K562 (cell line): ENCODE measurements at regions not wholly inside any gene's neighbourhood (a gene's known extent, or its start where the extent isn't known, plus 50 kb on each side); places are given as distances from the start of the nearest gene placed in this dataset.

Experiments
- ATAC-seq: fragments of 200-7000 bp; cut with Tn5 transposase; 3 replicates; pipeline ENCODE4 v1.9.1; 2020; ENCODE audit warnings: moderate library complexity
- BruUV-seq: library from RNA; stranded (reverse); fragments of 400-500 nt; replicated peaks from 2 replicates; lab custom pipeline; 2021; lab: Mats Ljungman, UMichigan
- CTCF ChIA-PET: fragments of 300-600 bp; formaldehyde crosslinking; extraction: SDS; loops from one replicate; lab custom pipeline; 2021; ENCODE audit warnings: low intra/inter-chr PET ratio; lab: Yijun Ruan, JAX
- POLR2A ChIA-PET: fragments of 300-600, 350-650 bp; sonication (Branson Sonifier 250); formaldehyde crosslinking; extraction: SDS; loops from one replicate; lab custom pipeline; 2021; ENCODE audit warnings: antibody characterized with exemption, inconsistent platforms; lab: Yijun Ruan, JAX
- DNase-seq, 4 experiments: peaks; one replicate each; pipeline versions ENCODE4 v3.0.0 to v3.0.0-alpha.2; 2011 to 2018; ENCODE audit warnings: low spot score in 3 of 4, mixed read lengths in 3 of 4; ENCODE audit errors: extremely low read depth in 1 of 4
- FAIRE-seq: peaks from 2 replicates; lab custom pipeline; 2011; peaks lifted over from hg19 to GRCh38; lab: Jason Lieb, UNC
- H2AFZ ChIP-seq: 2 replicates; pipeline ENCODE4 v1.6.0; 2011; ENCODE audit warnings: low read depth, low read length, control low read depth, inconsistent platforms
- H3K27ac ChIP-seq: fragments of 200-600 bp; 3 replicates; pipeline ENCODE4 v1.8.0; 2011; ENCODE audit warnings: low read depth, mild to moderate bottlenecking, control low read depth, inconsistent platforms, low read length, moderate library complexity, mixed read lengths; ENCODE audit errors: extremely low read depth
- H3K27me3 ChIP-seq, 2 experiments: fragments of 300-600 bp in 1 of 2; 2 replicates in 1 of 2; 3 replicates in 1 of 2; pipeline versions ENCODE4 v1.6.0 to v1.8.0; 2011; ENCODE audit warnings: inconsistent platforms in 2 of 2, low read length in 2 of 2, mild to moderate bottlenecking in 1 of 2, mixed read lengths in 1 of 2, moderate library complexity in 1 of 2; ENCODE audit not compliant: control insufficient read depth in 2 of 2, insufficient read depth in 2 of 2
- H3K36me3 ChIP-seq: fragments of 300-600 bp; 3 replicates; pipeline ENCODE4 v1.8.0; 2011; ENCODE audit warnings: mild to moderate bottlenecking, low read length, inconsistent platforms; ENCODE audit not compliant: control insufficient read depth, insufficient read depth
- H3K4me1 ChIP-seq, 2 experiments: fragments of 200-600 bp in 1 of 2; replicated peaks in 1 of 2; 2 replicates in 1 of 2; 3 replicates in 1 of 2; pipeline versions ENCODE4 v1.5.1 to v1.8.0; 2011; ENCODE audit warnings: inconsistent platforms in 2 of 2, low read length in 2 of 2, mild to moderate bottlenecking in 1 of 2, mixed read lengths in 1 of 2, moderate library complexity in 1 of 2; ENCODE audit not compliant: control insufficient read depth in 2 of 2, insufficient read depth in 2 of 2
- H3K4me2 ChIP-seq: 2 replicates; pipeline ENCODE4 v1.6.1; 2011; ENCODE audit warnings: low read length, control low read depth, inconsistent platforms, mixed read lengths; ENCODE audit not compliant: insufficient read depth
- H3K4me3 ChIP-seq: fragments of 200-600 bp; sonication (generic), shearing (Covaris generic); 2 replicates; pipeline ENCODE4 v1.5.1; 2016; ENCODE audit warnings: control low read depth, inconsistent platforms
- H3K79me2 ChIP-seq: fragments of 200-600 bp; 3 replicates; pipeline ENCODE4 v1.8.0; 2011; ENCODE audit warnings: low read length, inconsistent platforms; ENCODE audit not compliant: control insufficient read depth, insufficient read depth
- H3K9ac ChIP-seq, 2 experiments: 2 replicates each; pipeline versions ENCODE4 v1.6.0 to v1.6.1; 2011; ENCODE audit warnings: low read depth in 2 of 2, low read length in 2 of 2, control low read depth in 1 of 2, inconsistent platforms in 1 of 2, mild to moderate bottlenecking in 1 of 2, mixed read lengths in 1 of 2; ENCODE audit not compliant: insufficient read depth in 1 of 2
- H3K9me1 ChIP-seq: one replicate; pipeline ENCODE4 v1.6.0; 2011; ENCODE audit warnings: inconsistent platforms, mild to moderate bottlenecking, low read length, moderate library complexity; ENCODE audit not compliant: control insufficient read depth, insufficient read depth
- H3K9me3 ChIP-seq: replicated peaks from 2 replicates; pipeline ENCODE4 v1.5.1; 2011; ENCODE audit warnings: low read depth, low read length, inconsistent platforms; ENCODE audit not compliant: control insufficient read depth, insufficient read depth
- H4K20me1 ChIP-seq: replicated peaks from 2 replicates; pipeline ENCODE4 v1.6.1; 2011; ENCODE audit warnings: low read length, inconsistent platforms, mixed read lengths; ENCODE audit not compliant: control insufficient read depth, insufficient read depth
- ARID1B ChIP-seq: fragments of 450-650 bp; IDR thresholded peaks from 2 replicates; pipeline ENCODE4 v1.6.1; 2016; ENCODE audit warnings: antibody characterized with exemption, mild to moderate bottlenecking, inconsistent platforms
- CBX2 ChIP-seq: fragments of 200-600 bp; sonication (generic); IDR thresholded peaks from one replicate; pipeline ENCODE4 v1.6.1; 2012; ENCODE audit warnings: mild to moderate bottlenecking, low read length, inconsistent platforms; ENCODE audit not compliant: insufficient read depth, poor library complexity, severe bottlenecking
- KLF10 ChIP-seq: fragments of 250-450 bp; sonication (Bioruptor Pico); IDR thresholded peaks from 2 replicates; pipeline ENCODE4 v1.6.1; 2021; ENCODE audit warnings: matching md5 sums
- NCOA2 ChIP-seq, 2 experiments: fragments of 450-650 bp; IDR thresholded peaks; 2 replicates each; pipeline ENCODE4 v1.6.1; 2018; ENCODE audit warnings: mild to moderate bottlenecking in 2 of 2, moderate library complexity in 1 of 2; ENCODE audit not compliant: partially characterized antibody in 2 of 2
- PHTF2 ChIP-seq: fragments of 250-450 bp; sonication (Bioruptor Pico); IDR thresholded peaks from 2 replicates; pipeline ENCODE4 v1.5.0; 2021; ENCODE audit warnings: mild to moderate bottlenecking
- ZBTB8A ChIP-seq: fragments of 450-650 bp; IDR thresholded peaks from 2 replicates; pipeline ENCODE4 v1.6.1; 2018; ENCODE audit warnings: mild to moderate bottlenecking, moderate library complexity; ENCODE audit not compliant: partially characterized antibody
- ZEB2 ChIP-seq: fragments of 450-650 bp; IDR thresholded peaks from 2 replicates; pipeline ENCODE4 v1.6.1; 2016
- ZKSCAN8 ChIP-seq: fragments of 200-800 bp; sonication (Bioruptor generic); IDR thresholded peaks from 2 replicates; pipeline ENCODE4 v1.6.1; 2016; ENCODE audit warnings: missing genetic modification characterization, missing compliant biosample characterization
- ZNF12 ChIP-seq: sonication (generic); formaldehyde crosslinking; IDR thresholded peaks from 2 replicates; pipeline ENCODE4 v1.4.0; 2020; ENCODE audit warnings: mild to moderate bottlenecking, missing genetic modification reagents
- ZNF436 ChIP-seq: fragments of 250-450, 450-650 bp; sonication (Bioruptor Pico); formaldehyde crosslinking; IDR thresholded peaks from 2 replicates; pipeline ENCODE4 v1.7.0; 2020; ENCODE audit warnings: mild to moderate bottlenecking
- ZNF717 ChIP-seq: fragments of 250-450 bp; sonication (Bioruptor Pico); IDR thresholded peaks from 2 replicates; pipeline ENCODE4 v1.5.0; 2021
- ZNF780A ChIP-seq: fragments of 250-450 bp; sonication (Bioruptor Pico); IDR thresholded peaks from 2 replicates; pipeline ENCODE4 v1.5.0; 2021; ENCODE audit warnings: mild to moderate bottlenecking
- WGBS: fragments of 100-300 bp; shearing (Covaris generic); methylation state at CpG from one replicate; pipeline ENCODE4 v1.1.6; 2016; ENCODE audit warnings: low coverage, mixed read lengths; ENCODE audit not compliant: insufficient coverage; ENCODE audit errors: missing lambda C conversion rate; 5-methylcytosine and 5-hydroxymethylcytosine counted together
- in situ Hi-C: fragments of 300-500 bp; cut with MboI; formaldehyde crosslinking; loops from 4 replicates; pipeline ENCODE4 v1.15.0; 2018; ENCODE audit warnings: inconsistent platforms, mixed read lengths
- intact Hi-C: fragments of 100-400 bp; cut with micrococcal nuclease; formaldehyde crosslinking; loops from 2 replicates; pipeline ENCODE4 v1.14.2; 2022
- TF ChIP-seq, protein P1 (sequence below), 2 experiments: fragments of 150-350 bp in 1 of 2; IDR thresholded peaks; 2 replicates each; pipeline ENCODE4 v1.6.1; 2012 to 2016; ENCODE audit warnings: low read depth in 2 of 2, low read length in 2 of 2, mild to moderate bottlenecking in 1 of 2, moderate library complexity in 1 of 2
- TF ChIP-seq, protein P2 (sequence below): fragments of 450-650 bp; formaldehyde crosslinking; IDR thresholded peaks from 2 replicates; pipeline ENCODE4 v1.4.0; 2022; ENCODE audit warnings: mild to moderate bottlenecking, moderate library complexity

DNA sequence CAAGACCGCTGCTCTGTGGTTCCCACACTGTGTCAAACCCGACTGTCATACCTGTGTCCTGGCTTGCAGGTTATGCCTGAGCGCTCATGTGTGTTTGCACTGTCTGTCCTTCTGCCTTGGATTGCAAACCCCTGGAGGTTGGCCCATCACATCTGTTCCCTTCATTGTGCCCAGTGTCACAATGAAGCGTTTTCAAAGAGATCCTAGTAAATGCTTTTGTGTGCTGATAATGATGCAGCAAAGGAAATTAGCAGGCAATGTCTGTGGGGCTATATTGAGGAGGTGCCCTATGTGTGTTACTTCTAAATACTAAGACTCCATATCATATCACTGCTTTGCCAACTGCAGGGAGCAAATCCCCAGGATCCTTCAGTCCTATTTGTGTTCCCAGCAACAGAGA lies 424.4 kb upstream of the NFIA start:
- 2% methylated on average over 4 of the region's 4 CpGs for WGBS
- no TSS peak for BruUV-seq
- TF ChIP-seq KLF10 (CRISPR knock-in tag) (no peak), ZBTB8A (no peak), PHTF2 (CRISPR knock-in tag) (no peak), NCOA2 (IDR thresholded peaks at IDR 0.05; ENCODE audit: partially characterized antibody in 2 of 2) (no peak), ZNF717 (no peak), ZEB2 (no peak)
- H3K9me3 ChIP-seq, result no peaks in the 10 kb centered on the region
- FAIRE-seq (no peak), ATAC-seq (no peak), DNase-seq (no peak)
- ChIA-PET CTCF (no interaction called here), POLR2A (no interaction called here)
- H3K4me1 ChIP-seq, result no peaks in the 10 kb centered on the region
- no peaks in the 10 kb centered on the region; a peak in 1 of 5 replicates for H3K27me3 ChIP-seq
- intact Hi-C loops, result no loop called here
- H3K9ac ChIP-seq, result no peak overlapping the region
- no peak overlapping the region for H3K4me3 ChIP-seq
- no peak overlapping the region for H2AFZ ChIP-seq
- in situ Hi-C loops, result no loop called here
- H3K4me2 ChIP-seq, result no peak overlapping the region
- no peaks in the 10 kb centered on the region for H3K79me2 ChIP-seq
- H3K36me3 ChIP-seq, result no peaks in the 10 kb centered on the region
- H4K20me1 ChIP-seq, result no peaks in the 10 kb centered on the region
- no peaks in the 10 kb centered on the region for H3K9me1 ChIP-seq
- no peak overlapping the region for H3K27ac ChIP-seq

DNA sequence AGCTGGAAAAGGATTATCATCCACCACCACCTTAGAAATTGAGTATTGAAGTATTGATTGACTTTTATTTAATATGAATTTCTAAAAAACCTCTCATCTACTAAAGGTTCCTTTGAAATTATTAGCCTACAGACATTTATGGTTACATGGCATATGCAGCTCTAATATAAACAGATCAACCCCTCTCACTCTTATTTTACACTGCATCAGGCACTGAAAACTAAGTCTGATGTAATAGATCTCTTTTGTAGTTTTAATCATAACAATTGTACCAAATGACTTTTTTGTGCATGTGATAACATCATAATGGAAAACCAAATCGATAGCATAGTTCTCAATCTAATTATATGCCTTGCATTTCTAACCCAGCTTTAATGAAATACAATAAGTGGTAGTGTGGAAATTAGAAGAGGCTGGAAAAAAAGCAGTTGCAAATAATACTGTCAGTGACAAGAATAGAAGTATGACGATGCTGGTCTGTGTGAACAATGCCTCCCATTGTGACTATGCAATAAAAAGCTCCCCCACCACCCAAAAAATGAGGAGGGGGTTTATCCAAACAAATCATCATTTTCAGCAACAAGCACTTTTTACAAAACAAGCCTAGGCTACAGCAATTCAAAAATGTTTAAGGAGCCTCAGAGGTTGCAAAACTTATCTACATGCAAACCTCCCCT lies 426.5 kb upstream of the NFIA start:
- no peaks in the 10 kb centered on the region for H3K79me2 ChIP-seq
- WGBS, result 0% methylated on average over 2 of the region's 2 CpGs
- no peaks in the 10 kb centered on the region for H3K36me3 ChIP-seq
- H3K9me3 ChIP-seq, result no peaks in the 10 kb centered on the region
- no TSS peak for BruUV-seq
- intact Hi-C loops (no loop called here), in situ Hi-C loops (no loop called here)
- no peak overlapping the region for H3K4me3 ChIP-seq
- no peaks in the 10 kb centered on the region for H3K9me1 ChIP-seq
- no peak overlapping the region for H2AFZ ChIP-seq
- no peaks in the 10 kb centered on the region for H4K20me1 ChIP-seq
- TF ChIP-seq ZNF12 (CRISPR knock-in tag) (no peak), ARID1B (no peak), ZKSCAN8 (no peak), ZNF436 (CRISPR knock-in tag) (no peak), CBX2 (no peak), ZNF780A (no peak)
- TF ChIP-seq, protein P1, sequence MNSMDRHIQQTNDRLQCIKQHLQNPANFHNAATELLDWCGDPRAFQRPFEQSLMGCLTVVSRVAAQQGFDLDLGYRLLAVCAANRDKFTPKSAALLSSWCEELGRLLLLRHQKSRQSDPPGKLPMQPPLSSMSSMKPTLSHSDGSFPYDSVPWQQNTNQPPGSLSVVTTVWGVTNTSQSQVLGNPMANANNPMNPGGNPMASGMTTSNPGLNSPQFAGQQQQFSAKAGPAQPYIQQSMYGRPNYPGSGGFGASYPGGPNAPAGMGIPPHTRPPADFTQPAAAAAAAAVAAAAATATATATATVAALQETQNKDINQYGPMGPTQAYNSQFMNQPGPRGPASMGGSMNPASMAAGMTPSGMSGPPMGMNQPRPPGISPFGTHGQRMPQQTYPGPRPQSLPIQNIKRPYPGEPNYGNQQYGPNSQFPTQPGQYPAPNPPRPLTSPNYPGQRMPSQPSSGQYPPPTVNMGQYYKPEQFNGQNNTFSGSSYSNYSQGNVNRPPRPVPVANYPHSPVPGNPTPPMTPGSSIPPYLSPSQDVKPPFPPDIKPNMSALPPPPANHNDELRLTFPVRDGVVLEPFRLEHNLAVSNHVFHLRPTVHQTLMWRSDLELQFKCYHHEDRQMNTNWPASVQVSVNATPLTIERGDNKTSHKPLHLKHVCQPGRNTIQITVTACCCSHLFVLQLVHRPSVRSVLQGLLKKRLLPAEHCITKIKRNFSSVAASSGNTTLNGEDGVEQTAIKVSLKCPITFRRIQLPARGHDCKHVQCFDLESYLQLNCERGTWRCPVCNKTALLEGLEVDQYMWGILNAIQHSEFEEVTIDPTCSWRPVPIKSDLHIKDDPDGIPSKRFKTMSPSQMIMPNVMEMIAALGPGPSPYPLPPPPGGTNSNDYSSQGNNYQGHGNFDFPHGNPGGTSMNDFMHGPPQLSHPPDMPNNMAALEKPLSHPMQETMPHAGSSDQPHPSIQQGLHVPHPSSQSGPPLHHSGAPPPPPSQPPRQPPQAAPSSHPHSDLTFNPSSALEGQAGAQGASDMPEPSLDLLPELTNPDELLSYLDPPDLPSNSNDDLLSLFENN (IDR thresholded peaks at IDR 0.05; ENCODE audit: low read depth in 2 of 2, low read length in 2 of 2), result no peak
- TF ChIP-seq, protein P2, sequence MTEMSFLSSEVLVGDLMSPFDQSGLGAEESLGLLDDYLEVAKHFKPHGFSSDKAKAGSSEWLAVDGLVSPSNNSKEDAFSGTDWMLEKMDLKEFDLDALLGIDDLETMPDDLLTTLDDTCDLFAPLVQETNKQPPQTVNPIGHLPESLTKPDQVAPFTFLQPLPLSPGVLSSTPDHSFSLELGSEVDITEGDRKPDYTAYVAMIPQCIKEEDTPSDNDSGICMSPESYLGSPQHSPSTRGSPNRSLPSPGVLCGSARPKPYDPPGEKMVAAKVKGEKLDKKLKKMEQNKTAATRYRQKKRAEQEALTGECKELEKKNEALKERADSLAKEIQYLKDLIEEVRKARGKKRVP (CRISPR knock-in tag), result no peak
- H3K4me1 ChIP-seq, result no peaks in the 10 kb centered on the region
- ChIA-PET POLR2A (no interaction called here), CTCF (no interaction called here)
- no peak for ATAC-seq
- FAIRE-seq, result no peak
- no peak overlapping the region for H3K4me2 ChIP-seq
- DNase-seq, result no peak
- no peak overlapping the region for H3K9ac ChIP-seq
- H3K27ac ChIP-seq, result no peak overlapping the region
- no peaks in the 10 kb centered on the region; a peak in 1 of 5 replicates for H3K27me3 ChIP-seq
